Stomach smooth muscle (tissue), 2 donors: ENCODE measurements at regions not wholly inside any gene's neighbourhood (a gene's known extent, or its start where the extent isn't known, plus 50 kb on each side); places are given as distances from the start of the nearest gene placed in this dataset.

Experiments
- H3K27ac ChIP-seq: one replicate; pipeline ENCODE4 v1.7.0; 2013; ENCODE audit warnings: mild to moderate bottlenecking, low read length, inconsistent platforms
- H3K27me3 ChIP-seq, 2 donors: one replicate each; pipeline ENCODE4 v1.7.0; 2013; ENCODE audit warnings: low read length in 2 of 2; ENCODE audit not compliant: insufficient read depth in 2 of 2, control insufficient read depth in 1 of 2
- H3K36me3 ChIP-seq, 2 donors: one replicate each; pipeline ENCODE4 v1.7.0; 2013; ENCODE audit warnings: low read length in 2 of 2; ENCODE audit not compliant: control insufficient read depth in 2 of 2, insufficient read depth in 2 of 2
- H3K4me1 ChIP-seq: one replicate; pipeline ENCODE4 v1.7.0; 2013; ENCODE audit warnings: low read length; ENCODE audit not compliant: control insufficient read depth, insufficient read depth
- H3K4me3 ChIP-seq, 2 donors: one replicate each; pipeline ENCODE4 v1.7.0; 2013; ENCODE audit warnings: low read length in 2 of 2
- H3K9ac ChIP-seq, 2 donors: one replicate each; pipeline ENCODE4 v1.7.0; 2013; ENCODE audit warnings: low read length in 2 of 2, mild to moderate bottlenecking in 1 of 2
- H3K9me3 ChIP-seq, 2 donors: one replicate each; pipeline ENCODE4 v1.7.0; 2013; ENCODE audit warnings: low read length in 2 of 2; ENCODE audit not compliant: control insufficient read depth in 2 of 2
- donor health status: healthy.
- donor health status: Pancreatic carcinoma.

DNA sequence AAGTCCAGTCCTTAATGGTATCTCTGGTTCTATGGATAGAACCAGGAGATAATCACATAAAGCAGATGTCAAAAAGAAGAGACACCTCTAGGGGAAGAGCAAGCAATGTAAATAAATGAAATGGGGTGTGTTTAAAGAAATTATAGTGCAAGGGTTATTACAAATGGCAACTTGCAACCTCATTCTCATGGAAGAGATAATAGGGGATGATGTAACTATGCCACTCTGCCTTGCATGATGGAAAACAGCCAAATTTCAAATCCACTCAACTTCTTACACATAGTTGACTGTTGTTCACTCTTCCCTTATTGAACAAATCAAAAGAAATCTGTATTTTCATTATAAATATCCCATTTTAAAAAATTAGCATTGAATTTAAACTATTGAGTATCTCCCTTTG is 274.0 kb upstream of the TMPRSS15 start:
- Histone ChIP-seq H3K9ac (no peak overlapping the region), H3K36me3 (no peaks in the 10 kb centered on the region), H3K4me3 (no peak overlapping the region), H3K9me3 (no peaks in the 10 kb centered on the region), H3K27me3 (no peaks in the 10 kb centered on the region), H3K4me1 (no peaks in the 10 kb centered on the region), H3K27ac (no peak overlapping the region)

GRCh38 chr21:18705971-18706370 is 302.4 kb upstream of the TMPRSS15 start:
- Histone ChIP-seq H3K9me3 (no peaks in the 10 kb centered on the region), H3K36me3 (no peaks in the 10 kb centered on the region), H3K4me1 (no peaks in the 10 kb centered on the region), H3K4me3 (no peak overlapping the region), H3K27ac (no peak overlapping the region), H3K9ac (no peak overlapping the region), H3K27me3 (no peaks in the 10 kb centered on the region)

- H3K9ac ChIP-seq: no peak overlapping the region
- H3K4me1 ChIP-seq: no peaks in the 10 kb centered on the region
- H3K36me3 ChIP-seq: no peaks in the 10 kb centered on the region
- peaks cover 2 to 3% of the 10 kb centered on the region in 2 donors for H3K9me3 ChIP-seq
- no peaks in the 10 kb centered on the region for H3K27me3 ChIP-seq
- no peak overlapping the region for H3K4me3 ChIP-seq
- no peak overlapping the region for H3K27ac ChIP-seq
These were observed 308.1 kb upstream of the TMPRSS15 start for GRCh38 chr21:18711662-18712061.

DNA sequence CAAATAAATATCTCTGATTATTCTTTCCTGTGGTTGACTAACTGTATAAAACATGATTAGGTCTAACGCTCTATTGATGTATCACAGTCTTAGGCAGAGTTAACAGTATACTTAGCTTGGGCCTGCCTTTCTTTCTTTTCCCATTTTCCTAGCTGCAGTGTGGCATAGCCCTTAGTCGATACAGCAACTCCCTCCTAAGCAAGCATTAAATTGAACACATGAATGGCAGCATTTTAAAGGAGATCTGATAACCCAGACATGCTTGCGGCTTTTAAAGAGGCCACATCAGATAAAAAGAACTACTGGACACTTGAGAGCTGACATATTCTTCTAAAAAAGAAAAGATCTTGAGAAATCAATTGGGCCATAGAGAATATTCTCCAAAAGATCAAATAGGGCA is 312.0 kb upstream of the TMPRSS15 start:
- Histone ChIP-seq H3K9ac (no peak overlapping the region), H3K4me3 (no peak overlapping the region), H3K36me3 (no peaks in the 10 kb centered on the region), H3K4me1 (no peaks in the 10 kb centered on the region), H3K27me3 (no peaks in the 10 kb centered on the region), H3K27ac (no peak overlapping the region), H3K9me3 (peaks cover 2 to 3% of the 10 kb centered on the region in 2 donors)

- peaks cover 2 to 3% of the 10 kb centered on the region in 2 donors for H3K9me3 ChIP-seq
- no peaks in the 10 kb centered on the region for H3K27me3 ChIP-seq
- no peak overlapping the region for H3K4me3 ChIP-seq
- no peak overlapping the region for H3K9ac ChIP-seq
- H3K4me1 ChIP-seq: no peaks in the 10 kb centered on the region
- H3K27ac ChIP-seq: no peak overlapping the region
- no peaks in the 10 kb centered on the region for H3K36me3 ChIP-seq
These were observed 313.1 kb upstream of the TMPRSS15 start for GRCh38 chr21:18716578-18717138.

DNA sequence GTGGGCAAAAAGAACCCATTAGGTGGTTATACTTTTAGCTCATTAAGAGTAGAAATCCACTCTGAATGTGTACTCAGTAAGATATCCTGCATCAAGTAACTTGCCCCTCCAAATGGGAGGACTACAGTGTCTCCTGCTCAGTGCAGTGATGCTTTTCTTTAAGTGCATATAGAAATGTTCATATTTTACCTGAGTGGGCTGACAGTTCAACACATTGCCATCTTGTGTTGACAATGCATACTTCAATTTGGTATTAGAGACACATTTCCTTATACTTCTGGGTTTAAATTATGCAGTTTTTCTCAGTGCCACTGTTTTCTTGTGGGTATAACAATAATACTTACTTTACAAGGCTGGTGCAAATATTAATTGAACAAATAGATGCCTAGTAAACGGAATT is 318.6 kb upstream of the TMPRSS15 start:
- Histone ChIP-seq H3K27me3 (no peaks in the 10 kb centered on the region), H3K36me3 (no peaks in the 10 kb centered on the region), H3K27ac (no peak overlapping the region), H3K9me3 (no peaks in the 10 kb centered on the region), H3K4me3 (no peak overlapping the region), H3K9ac (no peak overlapping the region), H3K4me1 (no peaks in the 10 kb centered on the region)

DNA sequence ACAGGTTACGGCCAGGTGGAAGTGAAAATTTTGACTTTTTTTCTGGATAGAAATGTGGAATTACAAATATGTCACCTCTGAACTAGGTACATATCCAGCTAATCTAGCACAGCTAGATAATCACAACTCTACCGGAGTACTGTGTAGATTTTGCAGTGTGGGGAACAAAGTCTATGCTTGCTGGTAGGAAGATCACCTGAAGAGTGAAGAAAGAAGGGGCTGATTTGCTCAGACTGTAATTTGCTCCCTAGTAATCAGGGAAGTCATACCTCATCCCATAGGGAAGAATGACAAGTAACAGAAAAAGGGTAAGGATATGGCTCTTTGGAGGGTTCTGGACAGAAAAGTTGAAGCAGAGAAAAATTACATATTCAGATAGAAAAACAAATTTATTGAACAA is 319.6 kb upstream of the TMPRSS15 start:
- Histone ChIP-seq H3K27me3 (no peaks in the 10 kb centered on the region), H3K9me3 (no peaks in the 10 kb centered on the region), H3K36me3 (no peaks in the 10 kb centered on the region), H3K9ac (no peak overlapping the region), H3K4me1 (no peaks in the 10 kb centered on the region), H3K4me3 (no peak overlapping the region), H3K27ac (no peak overlapping the region)

DNA sequence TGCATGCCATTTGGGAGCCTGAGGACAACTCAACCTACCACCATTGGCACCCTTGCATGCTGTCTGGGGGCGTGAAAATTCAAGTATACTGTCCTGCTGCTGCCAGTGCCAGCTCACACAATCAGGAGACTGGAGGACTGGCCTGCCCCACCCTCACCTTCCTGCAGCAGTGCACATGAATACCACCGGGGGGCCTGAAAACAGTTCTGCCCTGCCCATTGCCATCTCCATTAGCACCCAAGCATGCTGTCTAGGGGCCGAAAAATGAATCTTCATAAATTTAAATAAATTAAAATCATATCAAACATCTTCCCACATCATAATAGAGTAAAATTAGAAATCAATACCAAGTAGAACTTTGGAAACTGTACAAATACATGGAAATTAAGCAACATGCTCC is 322.1 kb upstream of the TMPRSS15 start:
- H3K27me3 ChIP-seq: no peaks in the 10 kb centered on the region
- H3K36me3 ChIP-seq: no peaks in the 10 kb centered on the region
- no peaks in the 10 kb centered on the region for H3K4me1 ChIP-seq
- H3K4me3 ChIP-seq: no peak overlapping the region
- H3K9ac ChIP-seq: no peak overlapping the region
- H3K27ac ChIP-seq: no peak overlapping the region
- H3K9me3 ChIP-seq: no peaks in the 10 kb centered on the region

GRCh38 chr21:18741954-18742353 is 338.4 kb upstream of the TMPRSS15 start:
- Histone ChIP-seq H3K9me3 (no peaks in the 10 kb centered on the region), H3K4me1 (no peaks in the 10 kb centered on the region), H3K4me3 (no peak overlapping the region), H3K27ac (no peak overlapping the region), H3K36me3 (no peaks in the 10 kb centered on the region), H3K27me3 (no peaks in the 10 kb centered on the region), H3K9ac (no peak overlapping the region)

DNA sequence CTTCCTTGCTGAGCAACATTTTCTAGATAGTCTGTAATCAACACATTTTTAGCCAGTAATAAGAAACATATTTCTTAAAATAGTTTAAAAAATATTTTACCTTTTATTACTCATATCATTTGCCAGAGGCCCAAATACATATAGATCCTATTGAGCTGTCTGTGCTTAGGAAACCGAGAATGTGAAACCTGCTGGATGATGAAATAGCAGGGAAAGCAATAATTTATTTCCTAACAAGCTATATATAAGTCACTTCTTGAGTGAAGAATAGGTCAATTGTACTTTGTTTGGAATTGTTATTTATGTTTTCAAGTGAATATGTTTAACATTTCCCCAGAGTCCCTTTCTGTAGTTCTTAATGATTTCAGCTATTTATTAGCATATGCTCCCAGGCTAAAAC is 339.9 kb upstream of the TMPRSS15 start:
- H3K36me3 ChIP-seq: no peaks in the 10 kb centered on the region
- H3K4me3 ChIP-seq: no peak overlapping the region
- no peaks in the 10 kb centered on the region for H3K4me1 ChIP-seq
- H3K9ac ChIP-seq: no peak overlapping the region
- no peaks in the 10 kb centered on the region for H3K27me3 ChIP-seq
- no peaks in the 10 kb centered on the region for H3K9me3 ChIP-seq
- H3K27ac ChIP-seq: no peak overlapping the region

DNA sequence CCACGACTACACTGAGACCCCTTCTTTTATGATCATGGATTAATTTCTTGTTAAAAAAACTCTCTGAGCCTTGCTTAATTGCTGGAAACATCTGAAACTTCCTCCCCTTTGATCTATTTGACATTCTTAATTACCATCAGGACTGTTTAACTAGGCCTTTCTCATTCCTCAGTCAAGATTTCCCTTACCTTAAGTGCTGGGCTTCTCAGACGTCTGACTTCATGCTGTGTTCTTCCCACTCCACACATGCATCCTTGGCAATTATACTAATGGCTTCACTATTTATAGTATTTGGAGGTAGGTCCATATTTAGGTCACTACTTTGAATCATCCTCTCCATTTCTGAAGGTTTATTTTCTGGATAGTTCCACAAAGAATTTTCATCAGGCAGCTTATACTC is 341.3 kb upstream of the TMPRSS15 start:
- Histone ChIP-seq H3K9me3 (no peaks in the 10 kb centered on the region), H3K27me3 (no peaks in the 10 kb centered on the region)

More for the DNA sequence above, 341.3 kb upstream of the TMPRSS15 start:
- no peak overlapping the region for H3K4me3 ChIP-seq
- H3K36me3 ChIP-seq: no peaks in the 10 kb centered on the region
- no peak overlapping the region for H3K9ac ChIP-seq
- H3K27ac ChIP-seq: no peak overlapping the region
- H3K4me1 ChIP-seq: no peaks in the 10 kb centered on the region
